ENCODE measurements at regions not wholly inside any gene's neighbourhood (a gene's known extent, or its start where the extent isn't known, plus 50 kb on each side); places are given as distances from the start of the nearest gene placed in this dataset.

DNA sequence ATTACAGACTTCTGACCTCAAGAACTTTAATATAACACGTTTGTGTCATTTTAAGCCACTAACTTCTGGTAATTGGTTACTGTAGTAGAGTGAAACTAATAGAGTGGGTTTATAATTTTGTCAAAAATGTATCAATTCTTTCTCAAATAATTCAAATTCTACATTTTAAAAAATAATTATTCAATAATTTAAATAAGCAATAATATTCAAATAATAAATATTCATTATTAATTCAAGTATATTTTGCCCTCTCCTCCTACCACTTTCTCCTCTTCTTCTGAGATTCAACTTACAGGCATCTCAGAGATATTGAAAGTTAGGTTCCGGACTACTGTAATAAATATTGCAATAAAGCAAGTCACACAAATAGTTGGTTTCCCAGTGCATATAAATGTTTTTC is 1107.1 kb downstream of the KCNT2 start:
- Histone ChIP-seq H2AFZ (ENCODE audit: control insufficient read depth, low read depth, low read length) (no peak overlapping the region), H3K4me2 (ENCODE audit: control insufficient read depth, insufficient read depth) (no peak overlapping the region), H4K20me1 (ENCODE audit: control insufficient read depth, insufficient read depth) (no peaks in the 10 kb centered on the region), H3K27ac (ENCODE audit: control insufficient read depth, insufficient read depth) (no peak overlapping the region), H3K9ac (ENCODE audit: control insufficient read depth, insufficient read depth, low read length) (no peak overlapping the region), H3K27me3 (replicated peaks in 1 of 2; ENCODE audit: control insufficient read depth in 2 of 2, insufficient read depth in 2 of 2, low read length in 1 of 2) (no peaks in the 10 kb centered on the region), H3K9me3 (replicated peaks; ENCODE audit: control insufficient read depth, insufficient read depth, low read length) (no peaks in the 10 kb centered on the region), H3K79me2 (ENCODE audit: control insufficient read depth, insufficient read depth, low read length) (no peaks in the 10 kb centered on the region), H3K4me3 (no peak overlapping the region), H3K4me1 (ENCODE audit: control insufficient read depth, insufficient read depth, low read length) (no peaks in the 10 kb centered on the region), H3K36me3 (ENCODE audit: control insufficient read depth in 2 of 2, insufficient read depth in 2 of 2, low read length in 1 of 2) (no peaks in the 10 kb centered on the region)
- WGBS (ENCODE audit: insufficient coverage, insufficient replicate concordance, low lambda C conversion rate, missing lambda C conversion rate): 48% methylated on average over 2 of the region's 2 CpGs
- ATAC-seq (no peak), DNase-seq (ENCODE audit: low read depth, low spot score) (no peak), FAIRE-seq (no peak)
- SMC1A ChIA-PET (ENCODE audit: uncharacterized antibody, unreplicated experiment): no interaction called here
- intact Hi-C loops (cut with micrococcal nuclease; ENCODE audit: unreplicated experiment) (no loop called here), in situ Hi-C loops (cut with MboI) (no loop called here)
- POLR2A ChIA-PET: no interaction called here
- RAD21 ChIA-PET (ENCODE audit: unreplicated experiment): no interaction called here
- BruUV-seq (replicated peaks): no TSS peak
- CTCF ChIA-PET: no interaction called here
- TF ChIP-seq RBBP5 (conservative IDR thresholded peaks at IDR 0.05): no peak
- no peak for TF ChIP-seq SREBF2 (IDR thresholded peaks at IDR 0.05; ENCODE audit: low read length)
- no peak for TF ChIP-seq TARDBP (IDR thresholded peaks at IDR 0.05; ENCODE audit: borderline replicate concordance)
- TF ChIP-seq, protein P1, sequence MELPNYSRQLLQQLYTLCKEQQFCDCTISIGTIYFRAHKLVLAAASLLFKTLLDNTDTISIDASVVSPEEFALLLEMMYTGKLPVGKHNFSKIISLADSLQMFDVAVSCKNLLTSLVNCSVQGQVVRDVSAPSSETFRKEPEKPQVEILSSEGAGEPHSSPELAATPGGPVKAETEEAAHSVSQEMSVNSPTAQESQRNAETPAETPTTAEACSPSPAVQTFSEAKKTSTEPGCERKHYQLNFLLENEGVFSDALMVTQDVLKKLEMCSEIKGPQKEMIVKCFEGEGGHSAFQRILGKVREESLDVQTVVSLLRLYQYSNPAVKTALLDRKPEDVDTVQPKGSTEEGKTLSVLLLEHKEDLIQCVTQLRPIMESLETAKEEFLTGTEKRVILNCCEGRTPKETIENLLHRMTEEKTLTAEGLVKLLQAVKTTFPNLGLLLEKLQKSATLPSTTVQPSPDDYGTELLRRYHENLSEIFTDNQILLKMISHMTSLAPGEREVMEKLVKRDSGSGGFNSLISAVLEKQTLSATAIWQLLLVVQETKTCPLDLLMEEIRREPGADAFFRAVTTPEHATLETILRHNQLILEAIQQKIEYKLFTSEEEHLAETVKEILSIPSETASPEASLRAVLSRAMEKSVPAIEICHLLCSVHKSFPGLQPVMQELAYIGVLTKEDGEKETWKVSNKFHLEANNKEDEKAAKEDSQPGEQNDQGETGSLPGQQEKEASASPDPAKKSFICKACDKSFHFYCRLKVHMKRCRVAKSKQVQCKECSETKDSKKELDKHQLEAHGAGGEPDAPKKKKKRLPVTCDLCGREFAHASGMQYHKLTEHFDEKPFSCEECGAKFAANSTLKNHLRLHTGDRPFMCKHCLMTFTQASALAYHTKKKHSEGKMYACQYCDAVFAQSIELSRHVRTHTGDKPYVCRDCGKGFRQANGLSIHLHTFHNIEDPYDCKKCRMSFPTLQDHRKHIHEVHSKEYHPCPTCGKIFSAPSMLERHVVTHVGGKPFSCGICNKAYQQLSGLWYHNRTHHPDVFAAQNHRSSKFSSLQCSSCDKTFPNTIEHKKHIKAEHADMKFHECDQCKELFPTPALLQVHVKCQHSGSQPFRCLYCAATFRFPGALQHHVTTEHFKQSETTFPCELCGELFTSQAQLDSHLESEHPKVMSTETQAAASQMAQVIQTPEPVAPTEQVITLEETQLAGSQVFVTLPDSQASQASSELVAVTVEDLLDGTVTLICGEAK (IDR thresholded peaks at IDR 0.05; ENCODE audit: borderline replicate concordance): no peak
- TF ChIP-seq RAD51 (IDR thresholded peaks at IDR 0.05): no peak
- TF ChIP-seq MTA2 (IDR thresholded peaks at IDR 0.05; ENCODE audit: low read depth): no peak
- TF ChIP-seq, protein P2, sequence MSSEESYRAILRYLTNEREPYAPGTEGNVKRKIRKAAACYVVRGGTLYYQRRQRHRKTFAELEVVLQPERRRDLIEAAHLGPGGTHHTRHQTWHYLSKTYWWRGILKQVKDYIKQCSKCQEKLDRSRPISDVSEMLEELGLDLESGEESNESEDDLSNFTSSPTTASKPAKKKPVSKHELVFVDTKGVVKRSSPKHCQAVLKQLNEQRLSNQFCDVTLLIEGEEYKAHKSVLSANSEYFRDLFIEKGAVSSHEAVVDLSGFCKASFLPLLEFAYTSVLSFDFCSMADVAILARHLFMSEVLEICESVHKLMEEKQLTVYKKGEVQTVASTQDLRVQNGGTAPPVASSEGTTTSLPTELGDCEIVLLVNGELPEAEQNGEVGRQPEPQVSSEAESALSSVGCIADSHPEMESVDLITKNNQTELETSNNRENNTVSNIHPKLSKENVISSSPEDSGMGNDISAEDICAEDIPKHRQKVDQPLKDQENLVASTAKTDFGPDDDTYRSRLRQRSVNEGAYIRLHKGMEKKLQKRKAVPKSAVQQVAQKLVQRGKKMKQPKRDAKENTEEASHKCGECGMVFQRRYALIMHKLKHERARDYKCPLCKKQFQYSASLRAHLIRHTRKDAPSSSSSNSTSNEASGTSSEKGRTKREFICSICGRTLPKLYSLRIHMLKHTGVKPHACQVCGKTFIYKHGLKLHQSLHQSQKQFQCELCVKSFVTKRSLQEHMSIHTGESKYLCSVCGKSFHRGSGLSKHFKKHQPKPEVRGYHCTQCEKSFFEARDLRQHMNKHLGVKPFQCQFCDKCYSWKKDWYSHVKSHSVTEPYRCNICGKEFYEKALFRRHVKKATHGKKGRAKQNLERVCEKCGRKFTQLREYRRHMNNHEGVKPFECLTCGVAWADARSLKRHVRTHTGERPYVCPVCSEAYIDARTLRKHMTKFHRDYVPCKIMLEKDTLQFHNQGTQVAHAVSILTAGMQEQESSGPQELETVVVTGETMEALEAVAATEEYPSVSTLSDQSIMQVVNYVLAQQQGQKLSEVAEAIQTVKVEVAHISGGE (CRISPR knock-in tag; IDR thresholded peaks at IDR 0.05): no peak
- TF ChIP-seq, protein P3, sequence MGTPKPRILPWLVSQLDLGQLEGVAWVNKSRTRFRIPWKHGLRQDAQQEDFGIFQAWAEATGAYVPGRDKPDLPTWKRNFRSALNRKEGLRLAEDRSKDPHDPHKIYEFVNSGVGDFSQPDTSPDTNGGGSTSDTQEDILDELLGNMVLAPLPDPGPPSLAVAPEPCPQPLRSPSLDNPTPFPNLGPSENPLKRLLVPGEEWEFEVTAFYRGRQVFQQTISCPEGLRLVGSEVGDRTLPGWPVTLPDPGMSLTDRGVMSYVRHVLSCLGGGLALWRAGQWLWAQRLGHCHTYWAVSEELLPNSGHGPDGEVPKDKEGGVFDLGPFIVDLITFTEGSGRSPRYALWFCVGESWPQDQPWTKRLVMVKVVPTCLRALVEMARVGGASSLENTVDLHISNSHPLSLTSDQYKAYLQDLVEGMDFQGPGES (IDR thresholded peaks at IDR 0.05): no peak
- TF ChIP-seq CREM (IDR thresholded peaks at IDR 0.05; ENCODE audit: low read depth): no peak
- no peak for TF ChIP-seq ZNF24 (IDR thresholded peaks at IDR 0.05)
- TF ChIP-seq, protein P4, sequence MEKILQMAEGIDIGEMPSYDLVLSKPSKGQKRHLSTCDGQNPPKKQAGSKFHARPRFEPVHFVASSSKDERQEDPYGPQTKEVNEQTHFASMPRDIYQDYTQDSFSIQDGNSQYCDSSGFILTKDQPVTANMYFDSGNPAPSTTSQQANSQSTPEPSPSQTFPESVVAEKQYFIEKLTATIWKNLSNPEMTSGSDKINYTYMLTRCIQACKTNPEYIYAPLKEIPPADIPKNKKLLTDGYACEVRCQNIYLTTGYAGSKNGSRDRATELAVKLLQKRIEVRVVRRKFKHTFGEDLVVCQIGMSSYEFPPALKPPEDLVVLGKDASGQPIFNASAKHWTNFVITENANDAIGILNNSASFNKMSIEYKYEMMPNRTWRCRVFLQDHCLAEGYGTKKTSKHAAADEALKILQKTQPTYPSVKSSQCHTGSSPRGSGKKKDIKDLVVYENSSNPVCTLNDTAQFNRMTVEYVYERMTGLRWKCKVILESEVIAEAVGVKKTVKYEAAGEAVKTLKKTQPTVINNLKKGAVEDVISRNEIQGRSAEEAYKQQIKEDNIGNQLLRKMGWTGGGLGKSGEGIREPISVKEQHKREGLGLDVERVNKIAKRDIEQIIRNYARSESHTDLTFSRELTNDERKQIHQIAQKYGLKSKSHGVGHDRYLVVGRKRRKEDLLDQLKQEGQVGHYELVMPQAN (conservative IDR thresholded peaks at IDR 0.05): no peak
- TF ChIP-seq ZSCAN29 (IDR thresholded peaks at IDR 0.05): no peak
- no peak for TF ChIP-seq POLR2AphosphoS5 (IDR thresholded peaks at IDR 0.05; ENCODE audit: low read length)
- TF ChIP-seq, protein P5, sequence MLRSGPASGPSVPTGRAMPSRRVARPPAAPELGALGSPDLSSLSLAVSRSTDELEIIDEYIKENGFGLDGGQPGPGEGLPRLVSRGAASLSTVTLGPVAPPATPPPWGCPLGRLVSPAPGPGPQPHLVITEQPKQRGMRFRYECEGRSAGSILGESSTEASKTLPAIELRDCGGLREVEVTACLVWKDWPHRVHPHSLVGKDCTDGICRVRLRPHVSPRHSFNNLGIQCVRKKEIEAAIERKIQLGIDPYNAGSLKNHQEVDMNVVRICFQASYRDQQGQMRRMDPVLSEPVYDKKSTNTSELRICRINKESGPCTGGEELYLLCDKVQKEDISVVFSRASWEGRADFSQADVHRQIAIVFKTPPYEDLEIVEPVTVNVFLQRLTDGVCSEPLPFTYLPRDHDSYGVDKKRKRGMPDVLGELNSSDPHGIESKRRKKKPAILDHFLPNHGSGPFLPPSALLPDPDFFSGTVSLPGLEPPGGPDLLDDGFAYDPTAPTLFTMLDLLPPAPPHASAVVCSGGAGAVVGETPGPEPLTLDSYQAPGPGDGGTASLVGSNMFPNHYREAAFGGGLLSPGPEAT (IDR thresholded peaks at IDR 0.05; ENCODE audit: low read depth): no peak
- no peak for TF ChIP-seq NRF1 (conservative IDR thresholded peaks at IDR 0.05; ENCODE audit: low read depth, low read length)
